Panc1 (cell line): ENCODE measurements at regions not wholly inside any gene's neighbourhood (a gene's known extent, or its start where the extent isn't known, plus 50 kb on each side); places are given as distances from the start of the nearest gene placed in this dataset.

Source experiments
- ATAC-seq: fragments of 200-7000 bp; cut with Tn5 transposase; 2 replicates; pipeline ENCODE4 v1.9.1; 2020; ENCODE audit warnings: mild to moderate bottlenecking, moderate library complexity
- BruUV-seq: library from RNA; stranded (reverse); fragments of 400-500 nt; replicated peaks from 2 replicates; lab custom pipeline; 2021; lab: Mats Ljungman, UMichigan
- CTCF ChIA-PET: fragments of 300-600 bp; sonication (Branson Sonifier 250); formaldehyde crosslinking; loops from one replicate; lab custom pipeline; 2022; ENCODE audit warnings: antibody characterized with exemption; lab: Charles Lee
- POLR2A ChIA-PET: fragments of 300-600 bp; sonication (Branson Sonifier 250); formaldehyde crosslinking; loops from one replicate; lab custom pipeline; 2022; ENCODE audit warnings: antibody characterized with exemption; lab: Charles Lee
- DNase-seq: peaks from one replicate; pipeline ENCODE4 v3.0.0-alpha.2; 2010; ENCODE audit warnings: low read depth, low spot score
- H3K27ac ChIP-seq: 2 replicates; pipeline ENCODE4 v1.5.1; 2011; ENCODE audit warnings: mild to moderate bottlenecking, low read length, inconsistent platforms
- H3K27me3 ChIP-seq: fragments of 200-500 bp; sonication (Bioruptor generic); 2 replicates; pipeline ENCODE4 v1.6.0; 2014; ENCODE audit warnings: low read length, inconsistent platforms; ENCODE audit not compliant: control insufficient read depth, insufficient read depth
- H3K36me3 ChIP-seq: fragments of 200-500 bp; sonication (Bioruptor generic); 2 replicates; pipeline ENCODE4 v1.5.1; 2014; ENCODE audit warnings: inconsistent platforms, mild to moderate bottlenecking, low read length, moderate library complexity; ENCODE audit not compliant: control insufficient read depth, insufficient read depth
- H3K4me1 ChIP-seq: 2 replicates; pipeline ENCODE4 v1.5.1; 2011; ENCODE audit warnings: inconsistent platforms, mild to moderate bottlenecking, low read length, moderate library complexity; ENCODE audit not compliant: control insufficient read depth, insufficient read depth
- H3K4me3 ChIP-seq, 2 experiments: 2 replicates each; pipeline ENCODE4 v1.5.1; 2011 to 2012; ENCODE audit warnings: low read depth in 2 of 2, low read length in 2 of 2, mild to moderate bottlenecking in 2 of 2, inconsistent platforms in 1 of 2, moderate library complexity in 1 of 2
- H3K9me3 ChIP-seq: fragments of 200-500 bp; sonication (Bioruptor generic); 2 replicates; pipeline ENCODE4 v1.5.1; 2014; ENCODE audit warnings: low read depth, mild to moderate bottlenecking, inconsistent platforms, low read length, moderate library complexity; ENCODE audit not compliant: control insufficient read depth, insufficient read depth
- CTCF ChIP-seq: fragments of 450-650 bp; IDR thresholded peaks from 2 replicates; pipeline ENCODE4 v1.5.1; 2017; ENCODE audit warnings: mild to moderate bottlenecking
- POLR2AphosphoS5 ChIP-seq: IDR thresholded peaks from 2 replicates; pipeline ENCODE4 v1.6.1; 2012; ENCODE audit warnings: mild to moderate bottlenecking, low read depth, low read length, moderate library complexity
- SIN3A ChIP-seq: IDR thresholded peaks from 2 replicates; pipeline ENCODE4 v1.6.1; 2012; ENCODE audit warnings: low read depth, mild to moderate bottlenecking, low read length, moderate library complexity, borderline replicate concordance; ENCODE audit not compliant: insufficient read depth
- TCF7L2 ChIP-seq: IDR thresholded peaks from 2 replicates; pipeline ENCODE4 v1.6.1; 2011; ENCODE audit warnings: mild to moderate bottlenecking, low read depth, low read length, inconsistent platforms
- in situ Hi-C: cut with HindIII; loops from 2 replicates; pipeline ENCODE4 v1.10.0; 2016; ENCODE audit warnings: low sequenced_read_pairs, low pct_unique_long_range_greater_than_20kb
- intact Hi-C: fragments of 100-400 bp; cut with micrococcal nuclease; formaldehyde crosslinking; loops from one replicate; pipeline ENCODE4 v1.10.0; 2022; ENCODE audit not compliant: unreplicated experiment
- TF ChIP-seq, protein P1 (sequence below), 2 experiments: IDR thresholded peaks; 2 replicates each; pipeline ENCODE4 v1.6.1; 2011 to 2012; ENCODE audit warnings: low read depth in 2 of 2, control low read depth in 1 of 2, low read length in 1 of 2, mild to moderate bottlenecking in 1 of 2, moderate library complexity in 1 of 2; ENCODE audit not compliant: insufficient read depth in 1 of 2

- TF ChIP-seq CTCF, result no peak
- TF ChIP-seq POLR2AphosphoS5, result no peak
- TF ChIP-seq, protein P1, sequence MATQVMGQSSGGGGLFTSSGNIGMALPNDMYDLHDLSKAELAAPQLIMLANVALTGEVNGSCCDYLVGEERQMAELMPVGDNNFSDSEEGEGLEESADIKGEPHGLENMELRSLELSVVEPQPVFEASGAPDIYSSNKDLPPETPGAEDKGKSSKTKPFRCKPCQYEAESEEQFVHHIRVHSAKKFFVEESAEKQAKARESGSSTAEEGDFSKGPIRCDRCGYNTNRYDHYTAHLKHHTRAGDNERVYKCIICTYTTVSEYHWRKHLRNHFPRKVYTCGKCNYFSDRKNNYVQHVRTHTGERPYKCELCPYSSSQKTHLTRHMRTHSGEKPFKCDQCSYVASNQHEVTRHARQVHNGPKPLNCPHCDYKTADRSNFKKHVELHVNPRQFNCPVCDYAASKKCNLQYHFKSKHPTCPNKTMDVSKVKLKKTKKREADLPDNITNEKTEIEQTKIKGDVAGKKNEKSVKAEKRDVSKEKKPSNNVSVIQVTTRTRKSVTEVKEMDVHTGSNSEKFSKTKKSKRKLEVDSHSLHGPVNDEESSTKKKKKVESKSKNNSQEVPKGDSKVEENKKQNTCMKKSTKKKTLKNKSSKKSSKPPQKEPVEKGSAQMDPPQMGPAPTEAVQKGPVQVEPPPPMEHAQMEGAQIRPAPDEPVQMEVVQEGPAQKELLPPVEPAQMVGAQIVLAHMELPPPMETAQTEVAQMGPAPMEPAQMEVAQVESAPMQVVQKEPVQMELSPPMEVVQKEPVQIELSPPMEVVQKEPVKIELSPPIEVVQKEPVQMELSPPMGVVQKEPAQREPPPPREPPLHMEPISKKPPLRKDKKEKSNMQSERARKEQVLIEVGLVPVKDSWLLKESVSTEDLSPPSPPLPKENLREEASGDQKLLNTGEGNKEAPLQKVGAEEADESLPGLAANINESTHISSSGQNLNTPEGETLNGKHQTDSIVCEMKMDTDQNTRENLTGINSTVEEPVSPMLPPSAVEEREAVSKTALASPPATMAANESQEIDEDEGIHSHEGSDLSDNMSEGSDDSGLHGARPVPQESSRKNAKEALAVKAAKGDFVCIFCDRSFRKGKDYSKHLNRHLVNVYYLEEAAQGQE (IDR thresholded peaks at IDR 0.05; ENCODE audit: insufficient read depth in 1 of 2, low read depth in 2 of 2, low read length in 1 of 2), result no peak
- no peak for TF ChIP-seq SIN3A
- no TSS peak for BruUV-seq
- H3K4me1 ChIP-seq, result no peaks in the 10 kb centered on the region
- CTCF ChIA-PET, result interaction anchor here (0.7 kb wide), 1 partner anchor 8 kb away, joined by 4 read pairs; no protein-coding TSS in a partner anchor
- no peak overlapping the region for H3K4me3 ChIP-seq
- H3K9me3 ChIP-seq, result no peaks in the 10 kb centered on the region
- no peak for DNase-seq
- in situ Hi-C loops, result no loop called here
- POLR2A ChIA-PET, result no interaction called here
- intact Hi-C loops, result no loop called here
- H3K27ac ChIP-seq, result no peak overlapping the region
- no peaks in the 10 kb centered on the region for H3K36me3 ChIP-seq
- ATAC-seq, result no peak
- H3K27me3 ChIP-seq, result peaks cover 2% of the 10 kb centered on the region; the same call in 1 of the 2 replicates
Observed at GRCh38 chr18:22790545-22791309, 142.4 kb upstream of the RBBP8 start.

- H3K27me3 ChIP-seq, result peaks cover 2% of the 10 kb centered on the region; the same call in 1 of the 2 replicates
- no peak overlapping the region for H3K4me3 ChIP-seq
- H3K27ac ChIP-seq, result no peak overlapping the region
- ChIA-PET POLR2A (no interaction called here), CTCF (no interaction called here)
- in situ Hi-C loops, result no loop called here
- ATAC-seq (no peak), DNase-seq (no peak)
- TF ChIP-seq SIN3A (no peak), CTCF (no peak), POLR2AphosphoS5 (no peak), TCF7L2 (no peak)
- TF ChIP-seq, protein P1 (IDR thresholded peaks at IDR 0.05; ENCODE audit: insufficient read depth in 1 of 2, low read depth in 2 of 2, low read length in 1 of 2), result no peak
- no peaks in the 10 kb centered on the region for H3K9me3 ChIP-seq
- intact Hi-C loops, result no loop called here
- H3K4me1 ChIP-seq, result no peaks in the 10 kb centered on the region
- no TSS peak for BruUV-seq
- no peaks in the 10 kb centered on the region for H3K36me3 ChIP-seq
Observed at GRCh38 chr18:22791310-22791610, 141.9 kb upstream of the RBBP8 start.
